Hepatic stellate cell (primary cell): ENCODE measurements at regions not wholly inside any gene's neighbourhood (a gene's known extent, or its start where the extent isn't known, plus 50 kb on each side); places are given as distances from the start of the nearest gene placed in this dataset.
A peak's percentile ranks its signal among the peaks of the same experiment; 100 is the strongest.
"Not testable (repeated sequence)": the region's sequence is repeated elsewhere in the genome, so short reads cannot be mapped to it uniquely, and the experiment has no call there.

ENCODE experiments used
- DNase-seq: peaks from one replicate; pipeline ENCODE4 v3.0.0; 2011; ENCODE audit warnings: low spot score

DNA sequence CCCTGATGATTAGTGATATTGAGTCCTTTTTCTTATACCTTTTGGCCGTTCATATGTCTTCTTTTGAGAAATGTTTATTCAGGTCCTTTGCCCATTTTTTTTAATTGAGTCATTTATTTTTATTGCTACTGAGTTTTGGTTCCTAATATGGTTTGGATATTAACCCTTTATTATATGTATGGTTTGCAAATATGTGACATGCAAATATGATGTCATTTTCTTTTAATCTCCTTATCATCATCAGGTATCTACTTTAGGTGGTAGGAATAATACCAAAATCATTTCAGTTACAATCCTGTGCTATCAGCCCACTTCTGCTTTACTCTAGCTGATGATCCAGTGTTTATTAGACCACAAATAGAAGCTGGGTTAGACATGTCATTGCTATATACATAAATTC lies 102.3 kb upstream of the TRPC7 start:
- no peak for DNase-seq

DNA sequence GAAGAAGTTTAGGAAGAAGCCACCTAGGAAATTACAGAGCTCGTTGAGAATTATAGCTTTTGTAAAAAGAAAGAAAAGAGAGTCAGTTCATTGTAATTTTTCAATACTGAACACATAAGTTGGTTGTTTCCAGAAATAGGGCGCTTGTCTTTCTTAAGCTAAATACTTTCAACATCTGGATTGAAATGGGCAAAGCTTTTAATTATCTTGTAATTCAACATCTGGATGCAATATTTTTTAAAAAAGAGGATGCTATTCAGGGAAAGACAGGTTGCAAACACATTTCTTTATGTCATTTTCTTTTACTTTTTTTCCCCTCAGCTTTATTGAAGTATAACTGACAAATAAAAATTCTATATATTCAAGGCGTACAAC lies 100.7 kb upstream of the TRPC7 start:
- no peak for DNase-seq

DNA sequence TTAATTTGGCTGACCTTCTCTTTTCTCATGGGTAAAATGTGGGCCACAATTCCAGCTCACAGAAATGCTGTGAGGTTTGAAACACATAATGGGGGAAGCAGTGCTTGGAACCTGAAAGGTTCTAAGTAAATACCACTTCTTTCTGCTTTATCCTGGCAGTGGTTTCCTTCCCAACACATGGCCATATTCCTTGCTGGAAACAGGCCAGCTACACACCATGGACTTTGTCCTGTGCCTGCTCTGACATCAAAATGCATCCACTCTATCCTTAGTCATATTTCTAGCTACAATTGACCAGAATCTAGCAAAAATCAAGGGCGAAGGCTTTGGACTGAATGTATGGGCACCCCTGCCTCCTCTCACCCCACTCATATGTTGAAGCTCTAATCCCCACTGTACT lies 93.1 kb upstream of the TRPC7 start:
- no peak for DNase-seq

DNA sequence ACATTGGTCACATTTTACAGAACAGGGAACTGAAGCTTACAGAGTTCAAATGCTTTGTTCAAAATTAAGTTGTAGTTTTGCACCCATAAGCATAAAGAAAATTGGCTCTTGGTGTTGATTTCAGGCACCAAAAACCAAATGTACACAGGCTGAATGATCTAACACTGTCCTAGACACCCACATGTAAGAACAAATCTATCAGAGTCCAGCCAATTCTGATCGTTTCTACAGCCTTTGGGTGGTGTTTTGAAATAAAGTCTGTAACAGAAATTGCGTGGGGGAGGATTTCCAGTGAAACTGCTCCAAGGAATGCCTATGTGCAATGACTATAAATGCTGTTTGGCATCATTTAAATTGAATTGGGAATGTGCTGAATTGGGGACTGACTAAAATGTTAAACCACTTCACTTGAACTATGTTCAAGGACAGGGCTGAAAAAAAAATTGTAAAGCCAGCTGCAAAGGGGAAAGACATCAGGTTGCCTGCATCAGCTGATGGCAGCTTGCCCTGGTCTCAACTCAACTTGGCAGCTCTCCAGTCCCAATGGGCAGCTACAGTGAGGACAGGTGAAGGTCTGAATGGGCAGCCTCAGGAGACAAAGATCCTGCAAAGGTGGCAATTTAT lies 92.2 kb upstream of the TRPC7 start:
- no peak for DNase-seq

DNA sequence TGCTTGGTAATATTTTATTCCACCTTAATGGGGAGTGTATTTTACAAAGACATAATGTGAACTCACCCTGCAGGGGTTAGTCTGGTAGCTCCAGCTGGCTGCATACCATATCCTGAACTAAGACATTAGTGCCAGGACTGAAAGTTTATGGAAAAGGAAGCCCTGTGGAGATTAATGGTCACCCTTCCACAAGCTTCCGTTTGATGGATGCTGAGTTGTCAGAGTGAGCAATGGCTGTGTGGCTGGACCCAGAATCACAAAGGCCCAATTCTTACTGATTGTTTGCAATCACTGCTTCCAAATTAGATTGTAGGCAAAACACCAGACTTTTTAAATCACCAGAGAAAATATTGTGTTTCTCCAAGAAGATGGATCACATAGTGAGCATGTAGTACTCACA lies 90.1 kb upstream of the TRPC7 start:
- no peak for DNase-seq

DNA sequence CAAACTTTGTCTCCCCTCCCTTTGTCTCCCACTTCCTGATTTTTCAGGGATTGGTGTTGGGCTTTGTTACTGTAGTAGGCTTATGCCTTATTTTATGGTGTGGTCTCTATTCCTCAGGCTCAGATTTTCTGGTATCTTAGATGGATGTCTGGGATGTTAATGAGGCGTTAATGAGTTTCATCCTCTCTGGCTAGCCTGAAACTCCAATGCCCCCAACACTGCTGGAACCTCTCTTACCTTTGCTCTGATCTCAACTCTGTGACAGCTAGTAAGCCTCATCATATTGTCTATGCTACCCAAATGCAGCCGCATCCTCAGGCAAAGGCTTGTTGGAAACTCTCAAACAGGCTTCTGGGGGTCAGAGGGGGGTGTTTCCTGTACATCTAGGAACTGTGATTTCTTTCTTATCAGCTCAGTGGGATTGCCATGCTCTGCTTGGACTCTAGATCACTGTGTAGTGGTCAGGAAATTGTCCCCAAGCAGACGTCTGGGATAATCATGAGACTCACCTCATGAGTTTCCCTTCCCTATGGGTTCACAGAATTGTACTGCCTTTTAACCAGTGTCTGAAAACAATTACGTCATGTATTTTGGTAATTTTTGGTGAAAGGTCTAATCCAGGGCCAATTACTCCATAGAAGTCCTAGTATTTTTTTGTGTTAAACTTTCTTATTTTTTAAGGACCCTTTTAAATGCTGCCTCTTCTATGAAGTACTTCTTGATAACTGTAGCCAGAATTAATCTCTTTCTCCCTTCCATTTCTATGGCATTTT lies 88.8 kb upstream of the TRPC7 start:
- DNase-seq, result no peak

DNA sequence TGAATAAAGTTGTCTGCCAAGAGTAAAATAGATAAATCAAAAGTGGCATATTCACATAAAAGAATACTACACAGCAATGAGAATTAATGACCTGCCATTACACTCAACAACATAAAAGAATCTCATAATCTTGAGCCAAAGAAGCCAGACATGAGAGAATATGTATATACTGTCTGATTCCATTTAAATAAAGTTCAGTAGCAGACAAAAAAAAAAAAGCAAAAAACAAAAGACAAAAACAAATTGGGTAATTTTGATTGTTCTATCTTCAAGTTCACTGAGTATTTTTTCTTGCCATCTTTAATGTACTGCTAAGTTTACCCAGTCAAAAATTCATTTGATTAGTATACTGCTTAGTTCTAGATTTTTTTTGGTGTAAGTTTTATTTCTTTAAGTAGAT lies 87.9 kb upstream of the TRPC7 start:
- no peak for DNase-seq

DNA sequence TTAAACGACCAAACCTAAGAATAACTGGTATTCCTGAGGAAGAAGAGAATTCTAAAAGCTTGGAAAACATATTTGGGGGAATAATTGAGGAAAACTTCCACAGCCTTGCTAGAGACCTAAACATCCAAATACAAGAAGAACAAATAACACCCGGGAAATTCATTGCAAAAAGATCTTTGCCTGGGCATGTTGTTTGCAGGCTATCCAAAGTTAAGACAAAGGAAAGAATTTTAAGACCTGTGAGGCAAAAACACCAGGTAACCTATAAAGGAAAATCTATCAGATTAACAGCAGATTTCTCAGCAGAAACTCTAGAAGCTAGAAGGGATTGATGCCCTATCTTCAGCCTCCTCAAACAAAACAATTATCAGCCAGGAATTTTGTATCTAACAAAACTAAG lies 82.2 kb upstream of the TRPC7 start:
- DNase-seq, result not testable (repeated sequence)

DNA sequence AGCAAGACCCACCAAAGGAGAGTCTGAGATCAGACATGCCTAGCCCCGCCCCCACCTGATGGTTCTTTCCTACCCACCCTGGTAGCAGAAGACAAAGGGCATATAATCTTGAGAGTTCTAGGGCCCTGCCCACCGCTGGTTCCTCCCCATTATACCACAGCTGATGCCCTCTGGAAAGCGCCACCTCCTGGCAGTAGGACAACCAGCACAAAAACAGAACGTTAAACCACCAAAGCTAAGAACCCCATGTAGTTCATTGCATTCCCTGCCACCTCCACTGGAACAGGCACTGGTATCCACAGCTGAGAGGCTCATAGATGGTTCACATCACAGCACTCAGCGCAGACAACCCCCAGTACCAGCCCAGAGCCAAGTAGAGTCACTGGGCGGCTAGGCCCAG lies 81.2 kb upstream of the TRPC7 start:
- no peak for DNase-seq

DNA sequence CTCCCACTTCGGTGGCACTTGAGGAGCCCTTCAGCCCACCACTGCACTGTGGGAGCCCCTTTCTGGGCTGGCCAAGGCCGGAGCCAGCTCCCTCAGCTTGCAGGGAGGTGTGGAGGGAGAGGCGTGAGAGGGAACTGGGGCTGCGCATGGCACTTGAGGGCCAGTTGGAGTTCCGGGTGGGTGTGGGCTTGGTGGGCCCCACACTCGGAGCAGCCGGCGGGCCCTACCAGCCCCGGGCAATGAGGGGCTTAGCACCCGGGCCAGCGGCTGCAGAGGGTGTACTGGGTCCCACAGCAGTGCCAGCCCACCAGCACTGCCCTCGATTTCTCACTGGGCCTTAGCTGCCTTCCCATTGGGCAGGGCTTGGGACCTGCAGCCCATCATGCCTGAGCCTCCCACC lies 78.8 kb upstream of the TRPC7 start:
- not testable (repeated sequence) for DNase-seq

DNA sequence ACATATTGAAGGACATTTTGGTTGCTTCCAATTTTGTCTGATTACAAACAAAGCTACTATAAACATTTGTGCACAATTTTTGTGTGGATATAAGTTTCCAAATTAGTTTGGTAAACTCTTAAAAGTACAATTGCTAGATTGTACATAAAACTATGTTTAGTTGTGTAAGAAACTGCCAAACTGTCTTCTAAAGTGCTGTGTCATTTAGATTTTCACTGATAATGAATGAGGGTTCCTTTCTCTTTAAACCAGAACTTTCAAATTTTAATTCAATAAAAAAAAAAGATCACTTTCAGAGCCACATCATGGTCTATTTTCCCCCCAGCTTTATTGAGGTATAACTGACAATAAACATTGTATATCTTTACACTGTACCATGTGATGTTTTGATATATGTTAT lies 74.0 kb upstream of the TRPC7 start:
- no peak for DNase-seq

DNA sequence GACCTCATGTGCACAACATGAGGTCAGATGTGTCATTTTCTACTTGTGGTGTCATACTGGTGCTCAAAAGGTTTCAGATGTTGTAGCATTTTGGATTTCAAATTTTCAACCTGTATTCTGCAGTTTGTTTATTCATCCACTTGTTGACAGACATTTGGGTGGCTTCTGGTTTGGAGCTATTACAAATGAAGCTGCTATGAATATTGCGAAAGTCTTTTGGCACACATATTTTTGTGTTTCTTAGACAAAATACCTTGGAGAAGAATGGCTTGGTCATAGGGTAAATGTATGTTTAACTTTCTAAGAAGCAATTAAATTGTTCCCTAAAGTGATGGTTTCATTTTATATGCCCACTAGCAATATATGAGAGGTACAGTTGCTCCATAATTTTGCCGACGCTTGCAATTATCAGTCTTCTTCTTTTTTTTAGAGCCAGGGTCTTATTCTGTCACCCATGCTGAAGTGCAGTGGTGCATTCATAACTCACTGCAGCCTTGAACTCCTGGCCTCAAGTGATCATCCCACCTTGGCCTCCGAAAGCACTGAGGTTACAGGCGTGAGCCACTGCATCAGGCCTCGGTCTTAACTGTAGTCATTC lies 70.7 kb upstream of the TRPC7 start:
- DNase-seq, result no peak

DNA sequence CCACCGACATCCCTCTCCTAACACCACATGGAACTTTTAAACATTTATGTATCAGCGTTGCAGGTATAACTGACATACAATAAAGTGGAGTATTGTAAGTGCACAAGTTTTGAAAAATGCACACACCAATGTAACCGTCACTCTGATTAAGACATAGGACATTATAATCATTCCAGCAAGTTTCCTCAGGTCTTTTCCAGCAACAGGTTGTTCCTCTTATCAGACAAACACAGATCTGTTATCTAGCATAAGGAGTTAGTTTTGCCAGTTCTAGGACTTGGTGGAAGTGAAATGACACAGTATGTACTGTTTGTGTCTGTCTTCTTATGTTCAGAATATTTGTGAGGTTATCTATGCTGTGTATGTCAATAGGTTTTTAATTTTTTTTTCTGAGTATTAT lies 69.5 kb upstream of the TRPC7 start:
- DNase-seq, result no peak

DNA sequence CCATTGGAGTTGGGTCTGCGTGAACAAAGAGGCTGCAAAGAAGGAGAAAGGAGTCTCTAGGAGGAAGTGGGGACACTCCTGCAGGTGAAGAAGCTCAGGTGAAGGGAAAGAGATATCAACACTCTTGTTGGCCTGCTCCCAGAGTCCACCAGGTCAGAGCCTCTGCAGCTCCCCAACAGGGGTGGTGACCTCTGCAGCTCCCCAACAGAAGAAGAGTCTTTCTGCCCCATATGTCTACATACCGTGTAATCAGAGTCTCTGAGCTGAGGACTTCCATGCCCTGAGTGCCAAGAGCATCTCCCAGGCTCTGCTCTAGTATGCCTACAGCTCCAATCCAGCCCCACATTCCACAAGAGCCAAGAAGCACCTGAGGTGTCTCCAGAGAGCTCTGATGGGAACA lies 67.4 kb upstream of the TRPC7 start:
- no peak for DNase-seq

DNA sequence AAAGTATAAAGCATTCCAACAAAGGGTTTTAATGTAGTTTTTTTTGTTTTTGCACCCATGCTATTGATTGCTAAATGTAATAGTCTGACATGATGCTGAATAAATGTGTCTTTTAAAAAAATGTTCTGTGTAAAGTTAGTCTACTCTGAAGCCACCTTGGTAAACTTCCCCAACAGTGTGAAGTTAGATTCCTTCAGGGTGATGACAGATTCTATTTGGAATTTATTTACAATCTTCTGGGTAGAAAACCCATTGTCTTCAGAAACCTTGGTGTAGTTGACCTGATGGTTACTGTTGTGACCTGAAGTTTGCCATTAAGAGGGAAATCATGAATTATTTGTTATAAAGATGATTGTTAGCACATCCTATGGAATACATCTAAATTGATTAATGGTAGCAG lies 64.7 kb upstream of the TRPC7 start:
- no peak for DNase-seq

DNA sequence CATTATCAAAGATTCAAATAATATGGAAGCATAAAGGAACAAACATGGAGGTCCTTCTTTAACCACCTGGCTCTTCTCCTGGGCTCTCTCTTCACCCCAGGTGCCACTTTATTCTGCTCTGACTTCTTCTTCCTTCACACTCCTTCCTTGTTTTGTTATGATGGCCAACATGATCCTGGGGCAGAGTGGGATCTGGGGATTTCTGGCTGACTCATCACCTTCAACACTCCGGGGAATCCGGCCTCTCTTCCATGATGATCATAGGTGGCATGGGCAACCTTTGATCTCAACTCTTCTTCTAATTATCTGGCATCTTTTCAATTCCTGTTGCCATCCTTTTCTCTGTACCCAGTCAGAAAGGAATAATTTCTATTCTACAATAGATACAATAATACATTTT lies 62.1 kb upstream of the TRPC7 start:
- no peak for DNase-seq

DNA sequence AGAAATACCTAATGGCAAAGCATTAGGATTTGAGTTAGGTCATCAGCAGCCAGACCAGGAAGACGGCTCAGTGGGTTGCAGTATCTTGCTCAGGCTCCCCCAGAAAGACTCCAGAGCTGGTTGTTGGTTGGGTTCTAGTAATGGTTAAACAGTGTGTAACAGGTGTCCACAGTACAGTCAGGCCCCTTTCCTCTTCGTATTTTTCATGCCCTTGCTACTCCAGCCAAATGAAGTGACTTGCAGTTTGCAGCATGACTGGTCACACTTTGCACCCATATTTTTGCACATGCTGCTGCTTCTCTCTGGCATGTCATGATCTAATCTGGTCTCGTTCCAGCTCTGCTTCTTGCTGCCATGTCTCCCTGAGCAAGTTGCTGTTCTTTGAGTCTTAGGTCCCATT lies 60.6 kb upstream of the TRPC7 start:
- no peak for DNase-seq

DNA sequence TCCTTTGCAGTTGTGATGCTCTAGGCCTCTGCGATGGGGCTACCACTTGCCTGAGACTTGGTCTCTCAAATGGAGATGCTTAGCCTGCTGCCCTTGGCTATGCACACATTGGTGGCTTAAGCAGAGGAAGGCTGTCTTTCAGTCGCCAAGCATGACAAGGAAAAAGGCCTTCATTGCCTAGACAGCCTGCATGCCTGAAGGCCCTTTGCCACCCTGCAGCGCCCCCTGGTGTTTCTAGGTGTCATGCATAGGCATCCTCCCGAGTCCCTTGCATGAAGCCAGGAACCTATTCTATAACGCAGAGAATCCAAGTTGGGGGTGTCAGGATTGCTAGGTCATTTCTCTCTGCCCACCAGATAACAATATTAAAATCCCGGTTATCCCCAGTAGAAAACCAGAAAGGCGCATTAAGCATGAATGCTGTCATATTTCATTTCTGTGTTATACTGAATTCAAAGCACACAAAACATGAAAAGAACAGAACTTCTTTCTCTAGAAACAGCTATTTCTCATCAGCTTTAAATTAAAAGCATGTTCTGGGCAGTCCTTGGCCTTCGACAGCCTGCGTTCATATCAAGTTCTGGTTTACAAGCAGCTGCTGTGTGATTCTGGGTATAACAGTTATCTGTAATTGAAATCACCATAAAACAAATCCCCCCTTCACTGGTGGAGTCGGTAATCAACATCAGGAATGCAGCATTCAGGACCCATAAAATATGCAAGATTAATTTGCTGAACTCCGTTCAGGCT lies 59.7 kb upstream of the TRPC7 start:
- peak; percentile 48 for DNase-seq

DNA sequence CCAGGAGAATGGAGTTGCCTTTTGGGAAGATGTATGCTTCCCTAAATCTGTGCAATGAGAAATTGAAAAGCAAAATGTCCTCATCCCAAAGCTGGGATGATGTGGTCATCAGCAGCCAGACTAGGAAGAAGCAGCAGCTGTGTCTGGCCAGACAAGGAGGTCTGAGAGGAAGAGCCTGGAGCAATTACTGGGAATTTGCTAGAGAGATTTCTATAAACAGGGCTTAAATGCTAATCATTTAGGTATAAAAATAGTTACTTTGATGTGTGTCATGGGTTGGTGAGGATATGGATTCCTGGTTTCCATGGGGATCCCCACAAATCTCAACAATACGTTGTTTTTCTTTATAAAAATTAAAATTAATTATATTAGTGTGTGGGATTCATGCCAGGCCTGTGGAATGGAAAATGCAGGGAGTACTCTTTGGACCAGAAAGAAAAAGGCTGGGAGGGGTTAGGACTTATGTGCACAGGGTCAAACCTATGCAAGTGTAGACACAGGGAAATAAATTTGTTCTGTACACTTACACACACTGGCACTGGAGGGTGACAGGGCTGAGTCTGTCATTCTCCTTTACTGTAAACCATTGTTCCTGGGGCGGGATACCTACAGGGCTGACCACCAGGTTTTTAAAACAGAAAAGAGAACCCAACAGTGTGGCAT lies 58.7 kb upstream of the TRPC7 start:
- DNase-seq, result no peak

DNA sequence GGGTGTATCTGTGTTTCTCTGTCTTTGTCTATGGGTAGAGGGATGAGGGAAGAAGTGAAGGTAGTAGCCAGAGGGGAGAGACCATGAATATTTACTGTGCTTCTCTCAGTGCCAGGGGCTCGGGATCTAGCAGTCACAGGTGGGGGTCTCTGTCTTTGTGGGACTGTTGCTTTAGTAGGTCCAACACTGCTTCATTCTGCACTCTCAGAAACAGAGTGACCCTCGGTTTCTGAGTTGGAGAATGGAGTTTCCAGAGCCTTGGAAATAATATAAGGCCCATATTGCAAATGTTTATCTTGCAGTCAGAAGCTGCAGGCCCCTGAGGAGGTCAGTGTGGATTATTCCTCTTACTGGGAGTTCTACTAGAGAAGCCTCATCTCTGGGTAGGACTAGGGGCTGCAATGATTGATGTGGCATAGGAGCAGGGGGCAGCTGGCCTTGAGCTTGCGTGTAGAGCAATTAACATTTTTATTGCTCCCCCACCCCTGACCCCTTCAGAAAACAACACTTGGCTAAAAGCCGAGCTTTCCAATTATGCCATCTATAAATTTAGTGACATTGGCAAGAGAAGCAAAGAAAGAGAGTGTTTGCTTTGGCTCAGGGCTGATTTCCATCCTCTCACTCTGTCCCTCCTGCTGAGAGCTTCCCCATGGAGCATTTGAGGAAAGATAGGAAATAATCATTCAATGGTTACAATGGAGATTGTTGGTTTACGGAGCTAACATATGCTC lies 55.0 kb upstream of the TRPC7 start:
- no peak for DNase-seq

DNA sequence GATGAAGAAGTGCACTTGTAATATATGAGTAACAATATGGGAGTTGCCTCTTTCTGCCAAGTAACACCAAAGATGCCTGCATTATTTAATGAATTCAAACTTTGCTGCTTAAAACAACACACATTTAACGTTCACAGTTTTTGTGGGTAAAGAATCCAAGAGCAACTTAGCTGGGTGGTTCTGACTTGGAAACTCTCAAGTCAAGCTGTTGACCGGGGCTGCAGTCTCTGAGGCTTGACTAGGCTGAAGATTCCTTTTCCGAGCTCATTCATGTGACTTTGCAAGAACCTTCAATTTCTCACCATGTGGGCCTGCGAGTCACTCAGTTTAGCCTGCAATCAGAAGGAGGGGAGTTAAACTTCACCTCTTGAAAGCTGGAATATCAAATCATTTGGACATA lies 53.0 kb upstream of the TRPC7 start:
- no peak for DNase-seq
